Heart left ventricle (tissue), 13 donors: ENCODE measurements at regions not wholly inside any gene's neighbourhood (a gene's known extent, or its start where the extent isn't known, plus 50 kb on each side); places are given as distances from the start of the nearest gene placed in this dataset.

ENCODE experiments used
- POLR2A ChIP-seq, 2 donors: fragments of 450-650 bp; IDR thresholded peaks; one replicate each; pipeline ENCODE4 v1.6.1; 2017; ENCODE audit warnings: antibody characterized with exemption in 2 of 2, mild to moderate bottlenecking in 2 of 2, moderate library complexity in 2 of 2
- TF ChIP-seq, protein P1 (sequence below), 12 donors: fragments of 200-600 bp; sonication (generic) in 4 of 12; IDR thresholded peaks; one replicate each; pipeline versions ENCODE4 v1.5.0 to v1.8.0; 2018 to 2022; ENCODE audit warnings: antibody characterized with exemption in 12 of 12, mild to moderate bottlenecking in 5 of 12
- donor health status: ischemic (EF 13 %, LVEDD 7.1; RV severe dilation, severe dysfunction).
- donor health status: DM: no; HTN: yes; CAD: no.
- donor health status: DM: no; HTN: no; CAD: no.
- donor health status: ischemic (EF 25% LVEDD 6.9; RV normal size, moderate dysfunction).
- donor health status: ischemic (EF 25% LVEDD 5.7; RV mildly dilated, moderate dysfunction).
- donor health status: ischemic (EF 35%, LVEDD 5.7; RV mildly dilated, moderate dysfunction).
- donor health status: nonischemic (EF 11% LVEDD 7.7; RV severe dilation, severe dysfunction).
- donor health status: DM: yes; HTN: yes; CAD: no.
- donor health status: PGD.
- donor health status: ischemic (EF 29% LVEDD 5.4; RV normal size, mild dysfunction).
- donor health status: nonischemic (EF 23%, LVEDD 6.1; RV moderate dilation, normal function).

DNA sequence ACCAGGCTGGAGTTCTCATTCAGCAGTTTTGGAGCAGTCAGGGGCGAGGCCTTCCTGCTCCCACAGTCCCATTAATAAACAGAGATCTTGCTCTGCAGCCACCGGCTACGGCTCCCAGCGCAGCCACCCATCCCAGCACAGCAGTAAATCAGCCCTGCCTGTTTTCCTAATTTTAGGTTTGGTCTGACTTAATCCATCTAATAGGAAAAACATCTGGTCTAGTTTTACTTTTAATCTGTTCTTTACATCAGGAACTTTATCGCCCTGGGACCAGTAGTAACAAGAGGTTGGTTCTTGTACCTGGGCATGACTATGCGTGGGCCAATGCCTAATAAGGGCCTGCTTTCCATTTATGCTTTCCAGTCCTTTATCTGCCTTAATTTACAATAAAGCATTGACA is 264.0 kb upstream of the DPH6 start:
- TF ChIP-seq, protein P1, sequence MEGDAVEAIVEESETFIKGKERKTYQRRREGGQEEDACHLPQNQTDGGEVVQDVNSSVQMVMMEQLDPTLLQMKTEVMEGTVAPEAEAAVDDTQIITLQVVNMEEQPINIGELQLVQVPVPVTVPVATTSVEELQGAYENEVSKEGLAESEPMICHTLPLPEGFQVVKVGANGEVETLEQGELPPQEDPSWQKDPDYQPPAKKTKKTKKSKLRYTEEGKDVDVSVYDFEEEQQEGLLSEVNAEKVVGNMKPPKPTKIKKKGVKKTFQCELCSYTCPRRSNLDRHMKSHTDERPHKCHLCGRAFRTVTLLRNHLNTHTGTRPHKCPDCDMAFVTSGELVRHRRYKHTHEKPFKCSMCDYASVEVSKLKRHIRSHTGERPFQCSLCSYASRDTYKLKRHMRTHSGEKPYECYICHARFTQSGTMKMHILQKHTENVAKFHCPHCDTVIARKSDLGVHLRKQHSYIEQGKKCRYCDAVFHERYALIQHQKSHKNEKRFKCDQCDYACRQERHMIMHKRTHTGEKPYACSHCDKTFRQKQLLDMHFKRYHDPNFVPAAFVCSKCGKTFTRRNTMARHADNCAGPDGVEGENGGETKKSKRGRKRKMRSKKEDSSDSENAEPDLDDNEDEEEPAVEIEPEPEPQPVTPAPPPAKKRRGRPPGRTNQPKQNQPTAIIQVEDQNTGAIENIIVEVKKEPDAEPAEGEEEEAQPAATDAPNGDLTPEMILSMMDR (IDR thresholded peaks at IDR 0.05) = no peak
- no peak for TF ChIP-seq POLR2A (IDR thresholded peaks at IDR 0.05)
